SK-N-MC (cell line): ENCODE measurements at regions not wholly inside any gene's neighbourhood (a gene's known extent, or its start where the extent isn't known, plus 50 kb on each side); places are given as distances from the start of the nearest gene placed in this dataset.

ENCODE experiments used
- DNase-seq: peaks from one replicate; pipeline ENCODE4 v3.0.0-alpha.2; 2011; ENCODE audit warnings: low read depth, low spot score
- H3K27ac ChIP-seq: fragments of 200-600 bp; sonication (generic); 2 replicates; pipeline ENCODE4 v1.5.1; 2016; ENCODE audit warnings: mixed run types
- H3K36me3 ChIP-seq: fragments of 200-600 bp; sonication (generic); 2 replicates; pipeline ENCODE4 v1.6.1; 2017; ENCODE audit warnings: antibody characterized with exemption, low read length, mixed read lengths; ENCODE audit not compliant: insufficient read depth
- H3K4me3 ChIP-seq: fragments of 200-600 bp; sonication (generic); 2 replicates; pipeline ENCODE4 v1.5.1; 2016
- H3K9ac ChIP-seq: fragments of 200-600 bp; sonication (generic); 2 replicates; pipeline ENCODE4 v1.8.0; 2017; ENCODE audit warnings: mixed run types, mixed read lengths; ENCODE audit not compliant: insufficient read length
- H3K9me3 ChIP-seq: fragments of 200-600 bp; sonication (generic); 2 replicates; pipeline ENCODE4 v1.6.1; 2017; ENCODE audit warnings: low read depth, mild to moderate bottlenecking, antibody characterized with exemption, low read length, moderate library complexity, mixed read lengths
- EZH2 ChIP-seq: fragments of 200-600 bp; sonication (generic); IDR thresholded peaks from one replicate; pipeline ENCODE4 v1.6.1; 2017; ENCODE audit warnings: antibody characterized with exemption
- FOXP2 ChIP-seq: optimal IDR thresholded peaks from 2 replicates; pipeline ENCODE3; 2011; ENCODE audit warnings: mild to moderate bottlenecking, moderate library complexity; ENCODE audit not compliant: insufficient read depth; ENCODE audit errors: extremely low read length, control extremely low read depth
- POLR2AphosphoS5 ChIP-seq: IDR thresholded peaks from 2 replicates; pipeline ENCODE4 v1.6.1; 2012; ENCODE audit warnings: mild to moderate bottlenecking, low read depth, low read length, borderline replicate concordance

GRCh38 chr15:88403351-88403791 lies 63.8 kb downstream of the MRPL46 start:
- Histone ChIP-seq H3K36me3 (no peaks in the 10 kb centered on the region), H3K9ac (no peak overlapping the region), H3K4me3 (peak overlapping the region; percentile 64), H3K27ac (no peak overlapping the region), H3K9me3 (no peaks in the 10 kb centered on the region)
- no peak for DNase-seq
- TF ChIP-seq EZH2 (no peak), POLR2AphosphoS5 (no peak), FOXP2 (no peak)

- no peak for TF ChIP-seq POLR2AphosphoS5
- no peak for TF ChIP-seq FOXP2
- no peak for TF ChIP-seq EZH2
- H3K36me3 ChIP-seq = no peaks in the 10 kb centered on the region
- no peak overlapping the region for H3K4me3 ChIP-seq
- DNase-seq = no peak
- no peak overlapping the region for H3K9ac ChIP-seq
- no peaks in the 10 kb centered on the region for H3K9me3 ChIP-seq
- H3K27ac ChIP-seq = no peak overlapping the region
Measured at GRCh38 chr15:88401996-88402656, 65.1 kb downstream of the MRPL46 start.

DNA sequence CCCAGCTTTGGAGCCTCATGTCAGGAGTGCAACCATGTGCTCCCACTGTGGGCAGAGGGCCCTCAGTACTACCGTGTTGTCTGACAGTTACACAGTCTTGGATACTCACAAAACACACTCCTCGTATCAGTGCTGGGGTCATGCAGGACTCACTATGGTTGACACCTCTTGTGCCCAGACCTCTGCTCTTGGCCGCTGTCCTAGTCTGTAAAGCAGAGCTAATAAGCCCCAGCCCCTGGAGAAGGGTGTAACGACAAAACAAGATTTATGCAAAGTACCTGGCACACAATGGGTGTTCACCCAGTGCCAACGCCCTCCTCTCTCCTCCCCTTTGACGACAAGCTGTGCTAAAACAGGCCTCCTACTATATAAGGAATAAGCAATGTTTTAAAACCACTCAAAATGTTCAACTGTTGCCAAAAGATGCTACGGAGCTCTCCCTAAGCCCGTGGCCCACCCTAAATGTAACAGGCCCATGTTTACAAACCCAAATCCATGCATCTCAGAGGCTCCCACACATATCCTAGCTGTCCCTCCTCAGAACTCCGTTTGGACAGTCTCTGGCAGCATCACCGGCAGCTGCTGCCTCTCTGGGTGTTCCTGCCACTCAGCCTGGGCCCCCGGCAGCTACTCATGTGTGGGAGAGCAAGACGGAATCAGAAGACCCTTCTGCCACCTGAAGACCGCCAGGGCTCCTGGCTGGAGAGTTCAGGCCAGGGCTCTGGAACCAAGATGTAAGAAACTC lies 65.8 kb downstream of the MRPL46 start:
- H3K9me3 ChIP-seq = no peaks in the 10 kb centered on the region
- DNase-seq = no peak
- TF ChIP-seq FOXP2 (no peak), EZH2 (no peak), POLR2AphosphoS5 (no peak)
- no peaks in the 10 kb centered on the region for H3K36me3 ChIP-seq
- no peak overlapping the region for H3K9ac ChIP-seq
- no peak overlapping the region for H3K27ac ChIP-seq
- H3K4me3 ChIP-seq = no peak overlapping the region

- no peak overlapping the region for H3K9ac ChIP-seq
- no peak overlapping the region for H3K27ac ChIP-seq
- no peak for TF ChIP-seq FOXP2
- no peak for TF ChIP-seq EZH2
- no peak for TF ChIP-seq POLR2AphosphoS5
- no peak overlapping the region for H3K4me3 ChIP-seq
- H3K36me3 ChIP-seq = no peaks in the 10 kb centered on the region
- DNase-seq = no peak
- H3K9me3 ChIP-seq = no peaks in the 10 kb centered on the region
Measured at GRCh38 chr15:88400591-88401250, 66.5 kb downstream of the MRPL46 start.

- Histone ChIP-seq H3K9me3 (no peaks in the 10 kb centered on the region), H3K36me3 (no peaks in the 10 kb centered on the region), H3K4me3 (no peak overlapping the region), H3K27ac (no peak overlapping the region), H3K9ac (no peak overlapping the region)
- TF ChIP-seq POLR2AphosphoS5 = no peak
- no peak for DNase-seq
Measured at GRCh38 chr15:88400084-88400483, 67.1 kb downstream of the MRPL46 start.

GRCh38 chr15:88399021-88399685 lies 68.0 kb downstream of the MRPL46 start:
- Histone ChIP-seq H3K36me3 (no peaks in the 10 kb centered on the region), H3K9ac (no peak overlapping the region), H3K27ac (no peak overlapping the region), H3K9me3 (no peaks in the 10 kb centered on the region), H3K4me3 (no peak overlapping the region)
- DNase-seq = no peak
- no peak for TF ChIP-seq FOXP2
- TF ChIP-seq POLR2AphosphoS5 = no peak
- no peak for TF ChIP-seq EZH2

GRCh38 chr15:88398011-88398410 lies 69.2 kb downstream of the MRPL46 start:
- no peak for DNase-seq
- Histone ChIP-seq H3K36me3 (no peaks in the 10 kb centered on the region), H3K27ac (no peak overlapping the region), H3K9me3 (no peaks in the 10 kb centered on the region), H3K9ac (no peak overlapping the region), H3K4me3 (no peak overlapping the region)
- no peak for TF ChIP-seq EZH2
- no peak for TF ChIP-seq POLR2AphosphoS5
- no peak for TF ChIP-seq FOXP2

- no peak for DNase-seq
- no peak overlapping the region for H3K9ac ChIP-seq
- TF ChIP-seq EZH2 (no peak), FOXP2 (no peak), POLR2AphosphoS5 (no peak)
- H3K9me3 ChIP-seq = no peaks in the 10 kb centered on the region
- H3K27ac ChIP-seq = no peak overlapping the region
- no peak overlapping the region for H3K4me3 ChIP-seq
- H3K36me3 ChIP-seq = no peaks in the 10 kb centered on the region
Measured at GRCh38 chr15:88397506-88397905, 69.7 kb downstream of the MRPL46 start.
